RWPE1 (cell line): ENCODE measurements at regions not wholly inside any gene's neighbourhood (a gene's known extent, or its start where the extent isn't known, plus 50 kb on each side); places are given as distances from the start of the nearest gene placed in this dataset.
A peak's percentile ranks its signal among the peaks of the same experiment; 100 is the strongest.

ENCODE experiments used
- CTCF ChIA-PET: fragments of 350-600 bp; sonication (Branson Sonifier 250); formaldehyde crosslinking; extraction: SDS; loops from one replicate; lab custom pipeline; 2021; lab: Yijun Ruan, JAX
- POLR2A ChIA-PET: fragments of 400-600 bp; formaldehyde crosslinking; extraction: SDS; loops from one replicate; lab custom pipeline; 2020; ENCODE audit warnings: antibody characterized with exemption; ENCODE audit not compliant: low non-redundant PET; lab: Yijun Ruan, JAX
- DNase-seq: peaks from one replicate; pipeline ENCODE4 v3.0.0; 2012; ENCODE audit warnings: low spot score
- H3K27ac ChIP-seq: fragments of 450-650 bp; 2 replicates; pipeline ENCODE4 v1.5.1; 2017
- TF ChIP-seq, protein P1 (sequence below): fragments of 450-650 bp; conservative IDR thresholded peaks from 2 replicates; pipeline ENCODE4 v1.5.1; 2017; ENCODE audit warnings: low read depth, mild to moderate bottlenecking

DNA sequence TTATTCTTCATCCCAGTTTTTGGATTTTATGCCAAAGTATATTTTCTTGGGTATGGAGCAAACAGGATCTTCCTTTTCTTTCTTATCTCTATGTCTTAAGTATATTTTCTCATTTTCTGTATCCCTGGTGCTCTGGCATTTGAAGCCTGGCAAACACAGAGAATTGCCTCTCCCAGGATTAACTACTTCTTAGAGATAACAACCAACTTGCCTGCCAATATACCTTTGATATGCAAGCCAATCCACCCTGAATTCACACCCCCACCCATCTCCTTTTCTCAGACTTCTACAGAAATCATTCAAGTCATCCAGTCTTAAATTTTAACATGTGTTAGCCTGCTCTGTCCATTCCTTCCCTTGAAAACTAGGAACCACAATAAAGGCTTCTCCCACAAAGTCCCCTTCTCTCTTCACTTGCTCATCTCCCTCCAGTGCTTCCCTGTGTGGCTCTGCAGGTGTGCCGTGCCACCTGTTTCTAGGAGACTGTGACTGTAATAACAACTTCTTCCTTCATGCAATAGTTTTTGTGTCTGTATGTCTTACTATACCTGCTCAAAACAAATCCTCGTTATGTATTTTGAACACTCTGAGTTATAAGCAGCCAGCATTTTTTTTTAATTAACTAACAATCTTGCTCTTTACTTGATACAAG, 649.7 kb upstream of the RIOK2 start:
- DNase-seq = no peak
- TF ChIP-seq, protein P1, sequence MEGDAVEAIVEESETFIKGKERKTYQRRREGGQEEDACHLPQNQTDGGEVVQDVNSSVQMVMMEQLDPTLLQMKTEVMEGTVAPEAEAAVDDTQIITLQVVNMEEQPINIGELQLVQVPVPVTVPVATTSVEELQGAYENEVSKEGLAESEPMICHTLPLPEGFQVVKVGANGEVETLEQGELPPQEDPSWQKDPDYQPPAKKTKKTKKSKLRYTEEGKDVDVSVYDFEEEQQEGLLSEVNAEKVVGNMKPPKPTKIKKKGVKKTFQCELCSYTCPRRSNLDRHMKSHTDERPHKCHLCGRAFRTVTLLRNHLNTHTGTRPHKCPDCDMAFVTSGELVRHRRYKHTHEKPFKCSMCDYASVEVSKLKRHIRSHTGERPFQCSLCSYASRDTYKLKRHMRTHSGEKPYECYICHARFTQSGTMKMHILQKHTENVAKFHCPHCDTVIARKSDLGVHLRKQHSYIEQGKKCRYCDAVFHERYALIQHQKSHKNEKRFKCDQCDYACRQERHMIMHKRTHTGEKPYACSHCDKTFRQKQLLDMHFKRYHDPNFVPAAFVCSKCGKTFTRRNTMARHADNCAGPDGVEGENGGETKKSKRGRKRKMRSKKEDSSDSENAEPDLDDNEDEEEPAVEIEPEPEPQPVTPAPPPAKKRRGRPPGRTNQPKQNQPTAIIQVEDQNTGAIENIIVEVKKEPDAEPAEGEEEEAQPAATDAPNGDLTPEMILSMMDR = no peak
- H3K27ac ChIP-seq = no peak overlapping the region
- POLR2A ChIA-PET = no interaction called here
- CTCF ChIA-PET = no interaction called here

DNA sequence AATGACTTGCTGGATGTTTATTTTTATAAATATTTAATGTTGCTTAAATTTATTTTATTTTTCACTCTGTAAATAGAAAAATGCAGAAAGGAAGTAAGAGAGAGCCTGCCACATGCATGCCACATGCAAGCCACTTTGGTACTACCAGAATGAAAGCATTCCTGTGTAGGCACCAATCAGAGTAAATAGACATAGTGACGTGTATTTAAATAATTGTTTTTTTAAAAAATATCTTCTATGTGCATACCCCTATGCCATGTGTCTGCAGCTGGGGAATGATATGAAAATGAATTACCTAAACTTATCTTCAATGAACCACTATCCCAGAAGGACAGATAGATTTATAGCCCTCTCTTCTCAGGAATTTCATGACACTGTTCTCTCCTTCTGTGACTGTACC, 651.5 kb upstream of the RIOK2 start:
- TF ChIP-seq, protein P1 = no peak
- ChIA-PET POLR2A (no interaction called here), CTCF (no interaction called here)
- H3K27ac ChIP-seq = no peak overlapping the region
- DNase-seq = no peak

DNA sequence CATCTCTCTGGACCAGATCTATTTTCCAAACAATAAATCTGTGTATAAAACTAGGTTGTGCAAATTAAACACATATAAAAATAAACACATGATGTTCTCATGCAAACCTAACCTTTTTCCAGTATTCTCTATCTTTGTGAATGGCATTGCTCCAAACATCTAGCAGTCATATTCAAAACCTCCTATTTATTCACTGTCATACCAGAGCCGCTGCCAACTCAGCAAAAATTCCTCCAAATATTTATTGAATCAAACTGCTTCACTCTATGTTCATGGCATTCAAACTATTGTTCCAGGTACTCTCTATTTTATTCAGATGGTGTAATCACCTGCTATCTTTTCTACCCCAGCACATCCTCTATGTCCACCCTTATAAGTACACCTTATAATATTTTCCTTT, 652.1 kb upstream of the RIOK2 start:
- ChIA-PET POLR2A (no interaction called here), CTCF (no interaction called here)
- no peak for DNase-seq
- TF ChIP-seq, protein P1 = no peak
- no peak overlapping the region for H3K27ac ChIP-seq

DNA sequence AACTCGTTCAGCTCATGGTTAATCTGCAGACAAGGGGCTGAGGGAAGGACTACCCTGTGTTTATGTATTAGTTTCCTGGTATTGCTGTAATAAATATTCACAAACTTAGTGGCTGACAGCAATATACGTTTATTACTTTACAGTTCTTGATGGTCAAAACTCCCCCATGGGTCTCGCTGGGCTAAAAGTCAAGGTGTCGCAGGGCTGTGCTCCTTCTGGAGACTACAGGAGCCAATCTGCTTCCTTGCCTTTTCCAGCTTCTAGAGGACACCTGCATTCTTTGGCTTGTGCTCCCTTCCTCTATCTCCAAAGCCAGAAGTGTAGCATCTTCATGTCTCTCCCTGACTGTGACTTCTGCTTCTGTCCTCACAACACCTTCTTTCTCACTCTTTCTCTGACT, 653.8 kb upstream of the RIOK2 start:
- ChIA-PET CTCF (no interaction called here), POLR2A (no interaction called here)
- TF ChIP-seq, protein P1 = no peak
- no peak overlapping the region for H3K27ac ChIP-seq
- DNase-seq = no peak

DNA sequence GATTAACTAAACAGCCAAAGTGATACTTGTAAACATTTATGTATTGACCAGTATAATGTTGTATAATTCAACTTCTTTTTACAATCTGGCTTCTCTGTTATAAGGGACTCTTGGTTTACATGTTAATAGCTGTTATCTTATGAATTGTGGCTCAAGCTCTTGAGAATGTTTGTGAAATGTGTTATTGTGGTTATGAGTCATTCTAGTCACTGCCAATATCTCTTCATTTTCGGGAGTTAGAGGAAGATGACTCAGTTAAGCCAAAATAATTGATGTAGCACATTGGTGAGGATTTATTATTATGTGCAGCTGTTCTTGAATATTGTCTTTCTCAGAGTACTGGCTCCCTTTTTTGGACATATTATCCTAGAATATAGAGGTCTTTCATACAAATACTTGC, 655.2 kb upstream of the RIOK2 start:
- ChIA-PET POLR2A (no interaction called here), CTCF (interaction anchor here (0.5 kb wide), 1 partner anchor 108 kb away, joined by 3 read pairs; no protein-coding TSS in a partner anchor)
- DNase-seq = peak; percentile 84
- no peak overlapping the region for H3K27ac ChIP-seq
- TF ChIP-seq, protein P1 = no peak

DNA sequence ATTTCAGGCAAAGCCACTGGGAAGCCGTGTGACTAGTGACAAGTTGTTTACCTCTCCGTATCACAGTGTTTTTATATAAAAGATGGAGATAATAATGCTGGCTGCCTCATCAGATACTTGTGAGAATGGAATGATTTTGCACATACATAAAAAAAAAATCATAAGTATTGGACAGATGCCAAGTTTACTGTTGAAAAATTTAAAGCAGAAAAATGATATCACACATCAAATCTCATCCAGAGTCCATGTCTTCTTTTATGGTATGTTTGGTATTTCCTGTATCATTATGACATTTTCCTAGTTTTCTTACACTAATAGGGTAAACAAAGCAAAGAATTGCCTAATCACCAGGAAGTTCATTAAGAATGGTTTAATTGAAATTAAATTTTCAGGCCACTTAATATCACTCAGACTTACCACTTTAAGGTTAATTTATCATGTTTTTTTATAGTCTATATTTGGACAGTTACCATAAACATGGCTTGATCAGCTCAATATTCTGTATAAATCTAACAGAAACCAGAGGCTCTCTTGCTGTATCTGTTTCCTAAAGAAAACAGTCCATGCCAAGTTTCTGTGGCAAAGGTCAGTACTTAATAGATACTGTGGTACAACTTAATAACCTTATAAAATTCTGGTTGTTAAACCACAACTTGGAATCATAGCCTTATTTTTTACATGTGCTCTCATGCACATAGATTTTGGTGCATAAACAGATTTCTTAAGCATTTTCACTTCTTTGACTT, 656.5 kb upstream of the RIOK2 start:
- CTCF ChIA-PET = no interaction called here
- TF ChIP-seq, protein P1 = no peak
- POLR2A ChIA-PET = no interaction called here
- DNase-seq = peak; percentile 26
- no peak overlapping the region for H3K27ac ChIP-seq
